T-helper 1 cell treated with Interleukin-12 subunit alpha and Interleukin-12 subunit beta and Interleukin-4 antibody, amounts not matched to agents 30 μg/mL and 1 μg/mL, for 36 hours (primary cell): ENCODE measurements at regions not wholly inside any gene's neighbourhood (a gene's known extent, or its start where the extent isn't known, plus 50 kb on each side); places are given as distances from the start of the nearest gene placed in this dataset.
"Not testable (repeated sequence)": the region's sequence is repeated elsewhere in the genome, so short reads cannot be mapped to it uniquely, and the experiment has no call there.

Experiments used
- H3K27ac Mint-ChIP-seq: one replicate; pipeline ENCODE4 v1.8.0; 2021; ENCODE audit warnings: mild to moderate bottlenecking, mixed read lengths
- H3K27me3 Mint-ChIP-seq: one replicate; pipeline ENCODE4 v1.8.0; 2021; ENCODE audit warnings: low read depth, mixed read lengths
- H3K36me3 Mint-ChIP-seq: one replicate; pipeline ENCODE4 v1.8.0; 2021; ENCODE audit warnings: low read depth, mixed read lengths
- H3K4me1 Mint-ChIP-seq: one replicate; pipeline ENCODE4 v1.8.0; 2021; ENCODE audit warnings: low read depth, mixed read lengths
- H3K4me3 Mint-ChIP-seq: one replicate; pipeline ENCODE4 v1.8.0; 2021; ENCODE audit warnings: mild to moderate bottlenecking, moderate library complexity, mixed read lengths
- H3K9me3 Mint-ChIP-seq: one replicate; pipeline ENCODE4 v1.8.0; 2021; ENCODE audit warnings: mixed read lengths

DNA sequence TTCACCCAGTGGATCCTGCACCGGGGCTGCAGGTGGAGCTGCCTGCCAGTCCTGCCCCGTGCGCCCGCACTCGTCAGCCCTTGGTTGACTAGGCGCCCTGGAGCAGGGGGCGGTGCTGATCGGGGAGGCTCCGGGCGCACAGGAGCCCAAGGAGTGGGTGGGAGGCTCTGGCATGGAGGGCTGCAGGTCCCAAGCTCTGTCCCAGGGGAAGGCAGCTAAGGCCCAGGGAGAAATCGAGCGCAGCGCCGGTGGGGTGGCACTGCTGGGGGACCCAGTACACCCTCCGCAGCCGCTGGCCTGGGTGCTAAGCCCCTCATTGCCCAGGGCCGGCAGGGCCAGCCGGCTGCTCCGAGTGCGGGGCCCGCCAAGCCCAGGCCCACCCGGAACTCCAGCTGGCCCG is 323.4 kb upstream of the CITED2 start:
- H3K27me3 Mint-ChIP-seq, result peaks cover 11% of the 10 kb centered on the region
- H3K4me1 Mint-ChIP-seq, H3K4me3 Mint-ChIP-seq, H3K9me3 Mint-ChIP-seq, H3K27ac Mint-ChIP-seq, H3K36me3 Mint-ChIP-seq: not testable (repeated sequence)

DNA sequence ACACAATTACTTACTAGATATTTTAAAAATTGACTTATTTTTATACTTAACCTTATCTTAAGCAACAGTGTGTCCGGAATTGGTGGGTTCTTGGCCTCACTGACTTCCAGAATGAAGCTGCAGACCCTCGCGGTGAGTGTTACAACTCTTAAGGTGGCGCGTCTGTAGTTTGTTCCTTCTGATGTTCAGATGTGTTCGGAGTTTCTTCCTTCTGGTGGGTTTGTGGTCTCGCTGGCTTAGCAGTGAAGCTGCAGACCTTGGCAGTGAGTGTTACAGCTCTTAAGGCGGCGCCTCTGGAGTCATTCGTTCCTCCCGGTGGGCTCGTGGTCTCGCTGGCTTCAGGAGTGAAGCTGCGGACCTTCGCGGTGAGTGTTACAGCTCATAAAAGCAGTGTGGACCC is 322.5 kb upstream of the CITED2 start:
- not testable (repeated sequence) for H3K9me3 Mint-ChIP-seq, H3K27ac Mint-ChIP-seq, H3K4me1 Mint-ChIP-seq, H3K36me3 Mint-ChIP-seq, H3K4me3 Mint-ChIP-seq
- peaks cover 11% of the 10 kb centered on the region for H3K27me3 Mint-ChIP-seq

DNA sequence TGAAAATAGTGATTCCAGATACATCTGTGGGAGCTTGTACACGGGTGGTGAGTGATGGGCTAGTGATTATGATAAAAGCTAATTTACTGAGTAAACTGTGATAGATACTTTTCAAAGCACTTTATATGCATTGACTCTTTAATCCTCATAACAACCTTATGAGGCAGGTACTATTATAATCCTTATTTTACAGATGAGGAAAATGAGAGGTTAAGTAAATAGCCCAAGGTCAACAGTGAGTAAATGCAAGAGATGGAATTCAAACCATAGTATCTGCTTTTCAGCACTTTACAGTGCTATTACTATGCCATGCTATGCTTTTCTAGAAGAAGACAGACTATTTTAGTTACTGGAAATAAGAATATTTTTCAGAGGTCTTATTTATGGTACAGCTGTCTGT is 320.9 kb upstream of the CITED2 start:
- no peaks in the 10 kb centered on the region for H3K4me1 Mint-ChIP-seq
- H3K4me3 Mint-ChIP-seq, result no peak overlapping the region
- no peaks in the 10 kb centered on the region for H3K36me3 Mint-ChIP-seq
- H3K27ac Mint-ChIP-seq, result no peak overlapping the region
- H3K27me3 Mint-ChIP-seq, result peaks cover 11% of the 10 kb centered on the region
- no peaks in the 10 kb centered on the region for H3K9me3 Mint-ChIP-seq

DNA sequence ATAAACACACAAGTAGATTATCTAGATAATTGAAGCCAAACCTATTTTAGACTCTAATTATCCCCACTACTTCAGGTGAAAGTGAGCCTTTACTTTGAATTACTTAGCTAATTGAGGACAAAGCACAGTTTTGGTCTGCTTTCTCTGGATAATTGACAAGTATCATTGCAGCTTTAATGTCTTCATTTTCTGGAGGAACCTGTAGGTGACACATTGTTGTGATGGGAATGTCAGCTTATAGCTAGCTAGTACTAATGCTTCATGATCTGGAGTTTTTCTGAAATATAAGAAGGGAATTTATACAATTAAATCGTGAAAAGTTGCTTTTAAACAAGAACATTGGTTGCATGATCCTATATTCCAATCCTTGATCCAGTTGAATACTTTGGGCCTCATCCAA is 319.3 kb upstream of the CITED2 start:
- Mint-ChIP-seq H3K27me3 (peaks cover 11% of the 10 kb centered on the region), H3K27ac (no peak overlapping the region), H3K4me3 (no peak overlapping the region), H3K36me3 (no peaks in the 10 kb centered on the region), H3K9me3 (no peaks in the 10 kb centered on the region), H3K4me1 (no peaks in the 10 kb centered on the region)

DNA sequence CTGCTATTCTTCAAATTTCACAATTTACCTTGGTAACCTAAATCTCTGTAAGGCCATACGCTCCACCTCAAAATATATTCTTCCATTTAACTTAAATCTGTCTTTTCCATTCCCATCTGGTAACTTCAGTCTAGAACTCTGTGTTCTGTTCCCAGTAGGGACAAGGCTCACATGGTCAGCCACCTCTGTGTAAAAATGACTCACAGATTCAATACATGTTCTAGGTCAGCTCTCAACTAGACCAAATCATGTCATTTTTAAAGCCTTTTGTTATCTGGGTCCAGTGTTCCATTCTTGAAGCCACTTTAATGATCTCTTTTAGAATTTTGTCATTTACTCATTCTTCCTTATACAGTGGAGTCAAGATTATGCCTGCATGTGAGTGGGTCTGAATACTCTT is 315.6 kb upstream of the CITED2 start:
- Mint-ChIP-seq H3K9me3 (no peaks in the 10 kb centered on the region), H3K27ac (no peak overlapping the region), H3K4me1 (no peaks in the 10 kb centered on the region), H3K36me3 (no peaks in the 10 kb centered on the region), H3K27me3 (peaks cover 4% of the 10 kb centered on the region), H3K4me3 (no peak overlapping the region)

DNA sequence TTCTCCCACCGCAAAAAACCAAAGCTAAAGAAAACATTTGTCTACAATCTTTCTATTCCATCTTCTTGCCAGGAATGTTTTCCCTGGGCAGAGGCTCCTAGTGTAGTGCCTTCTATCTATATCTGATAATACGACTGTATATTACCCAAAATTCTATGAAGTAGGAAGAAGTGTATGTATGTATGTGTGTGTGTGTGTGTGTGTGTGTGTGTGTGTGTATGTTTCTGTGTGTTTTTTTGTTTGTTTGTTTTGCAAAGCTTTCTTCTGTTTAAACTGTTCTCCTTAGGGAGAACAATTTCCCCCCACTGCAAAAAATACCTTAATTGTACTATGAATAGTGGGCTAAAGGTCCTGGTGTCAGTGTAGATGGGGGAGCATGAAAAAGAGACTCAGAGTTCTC is 312.6 kb upstream of the CITED2 start:
- Mint-ChIP-seq H3K4me3 (no peak overlapping the region), H3K27me3 (no peaks in the 10 kb centered on the region), H3K4me1 (no peaks in the 10 kb centered on the region), H3K9me3 (no peaks in the 10 kb centered on the region), H3K36me3 (no peaks in the 10 kb centered on the region), H3K27ac (no peak overlapping the region)

DNA sequence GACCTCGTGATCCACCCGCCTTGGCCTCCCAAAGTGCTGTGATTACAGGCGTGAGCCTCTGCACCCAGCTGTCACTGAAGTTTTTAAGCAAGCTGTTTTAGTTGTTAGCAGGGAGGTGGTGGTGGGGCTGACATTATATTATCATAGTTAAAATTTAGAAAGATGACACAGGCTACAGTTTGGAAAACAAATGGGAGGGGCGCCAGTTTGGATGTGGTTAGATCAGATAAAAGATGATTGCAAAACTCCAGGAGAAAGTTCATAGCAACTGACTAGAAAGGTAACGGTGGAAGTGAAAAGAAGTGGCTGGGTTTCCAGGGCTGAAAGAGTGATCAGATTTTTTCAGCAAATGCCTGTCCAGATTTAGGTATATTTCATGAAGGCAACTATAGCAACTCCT is 311.9 kb upstream of the CITED2 start:
- Mint-ChIP-seq H3K27me3 (no peaks in the 10 kb centered on the region), H3K36me3 (no peaks in the 10 kb centered on the region), H3K9me3 (no peaks in the 10 kb centered on the region), H3K4me1 (no peaks in the 10 kb centered on the region), H3K4me3 (no peak overlapping the region), H3K27ac (no peak overlapping the region)

DNA sequence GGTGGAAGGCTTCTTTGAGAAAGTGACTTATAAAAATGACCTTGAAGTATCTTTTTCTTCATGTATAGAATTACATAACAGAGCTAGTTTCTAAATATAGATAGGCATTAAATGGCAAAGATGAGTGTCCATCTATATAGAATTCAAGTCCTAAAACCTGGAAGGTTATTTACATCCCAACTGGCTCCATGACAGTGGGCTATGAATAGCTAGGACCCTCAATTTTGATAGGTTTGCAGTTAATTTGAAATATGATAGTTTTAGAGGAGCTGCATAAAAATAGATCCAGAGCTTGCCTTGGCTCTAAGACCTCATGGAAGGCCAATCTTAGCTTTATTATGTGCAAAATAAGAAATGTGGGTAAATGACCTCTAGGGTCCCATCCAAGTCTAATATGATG is 310.6 kb upstream of the CITED2 start:
- no peak overlapping the region for H3K27ac Mint-ChIP-seq
- H3K36me3 Mint-ChIP-seq, result no peaks in the 10 kb centered on the region
- no peaks in the 10 kb centered on the region for H3K9me3 Mint-ChIP-seq
- H3K4me1 Mint-ChIP-seq, result no peaks in the 10 kb centered on the region
- no peaks in the 10 kb centered on the region for H3K27me3 Mint-ChIP-seq
- no peak overlapping the region for H3K4me3 Mint-ChIP-seq

DNA sequence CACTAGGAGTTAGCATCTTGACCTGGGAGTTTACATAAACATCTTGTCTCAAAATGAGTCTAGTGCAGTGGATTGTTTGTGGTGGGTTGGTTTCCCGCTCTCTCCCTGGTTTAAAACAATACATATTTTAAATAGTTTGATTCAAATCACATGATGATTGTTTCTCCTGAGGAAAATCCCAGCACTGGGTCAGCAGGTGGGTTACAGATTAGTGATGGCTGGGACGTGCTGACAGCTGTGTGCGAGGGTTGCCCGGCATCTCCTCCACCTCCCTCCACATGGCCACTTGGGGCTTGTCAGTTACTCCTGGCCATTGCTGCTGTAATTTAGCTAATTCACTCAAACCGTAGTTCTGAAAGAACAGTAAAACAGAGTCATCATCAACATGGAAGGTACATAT is 306.4 kb upstream of the CITED2 start:
- no peaks in the 10 kb centered on the region for H3K9me3 Mint-ChIP-seq
- H3K27ac Mint-ChIP-seq, result no peak overlapping the region
- H3K4me1 Mint-ChIP-seq, result no peaks in the 10 kb centered on the region
- no peak overlapping the region for H3K4me3 Mint-ChIP-seq
- no peaks in the 10 kb centered on the region for H3K27me3 Mint-ChIP-seq
- no peaks in the 10 kb centered on the region for H3K36me3 Mint-ChIP-seq

DNA sequence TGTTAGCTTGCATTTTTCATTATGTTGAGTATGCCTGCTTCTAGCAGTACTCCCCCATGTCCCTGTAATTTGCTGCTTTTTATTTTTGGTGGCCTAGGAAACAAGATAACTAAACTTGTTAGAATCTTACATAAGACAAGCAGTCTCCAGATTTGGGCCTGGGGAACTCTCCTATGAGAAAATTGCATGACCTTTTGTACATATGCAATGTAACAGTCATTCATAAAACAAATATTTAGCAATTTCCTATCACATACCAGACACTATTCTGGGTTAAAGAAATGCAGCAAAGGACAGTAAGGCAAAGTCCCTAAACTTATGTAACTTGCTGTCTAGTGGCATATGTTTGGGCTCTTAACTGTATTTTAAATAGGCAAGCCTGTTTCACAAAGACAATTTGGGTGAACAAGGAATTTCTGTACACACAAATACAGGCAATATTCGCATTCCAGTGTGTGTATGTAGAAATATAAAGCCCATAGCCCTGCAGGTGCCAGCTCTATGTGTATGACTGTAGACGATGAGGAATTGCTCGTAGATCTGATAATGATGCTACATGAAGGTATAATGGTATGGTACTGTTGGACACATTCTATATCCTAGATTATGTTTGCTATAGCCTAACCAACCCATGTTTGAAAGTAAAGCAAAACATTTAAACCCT is 305.2 kb upstream of the CITED2 start:
- H3K9me3 Mint-ChIP-seq, result no peaks in the 10 kb centered on the region
- no peak overlapping the region for H3K27ac Mint-ChIP-seq
- no peaks in the 10 kb centered on the region for H3K4me1 Mint-ChIP-seq
- no peaks in the 10 kb centered on the region for H3K27me3 Mint-ChIP-seq
- H3K4me3 Mint-ChIP-seq, result no peak overlapping the region
- H3K36me3 Mint-ChIP-seq, result no peaks in the 10 kb centered on the region

DNA sequence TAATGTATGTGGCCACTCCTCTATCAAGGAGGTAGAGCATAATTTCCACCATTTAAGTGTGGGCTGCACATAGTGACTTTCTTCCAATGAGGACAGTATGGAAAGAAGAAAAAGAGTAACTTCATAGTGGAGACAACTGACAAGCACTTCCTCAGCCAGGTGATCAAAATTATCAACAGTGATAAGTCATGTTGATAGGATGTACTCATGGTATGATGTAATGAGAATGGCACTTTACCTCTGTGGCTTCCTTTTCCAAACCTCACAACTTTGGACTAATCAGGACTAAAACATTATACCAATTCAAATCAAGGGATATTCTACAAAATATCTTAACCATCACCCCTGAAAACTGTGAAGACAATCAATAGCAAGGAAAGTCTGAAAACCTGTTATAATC is 302.3 kb upstream of the CITED2 start:
- Mint-ChIP-seq H3K27ac (no peak overlapping the region), H3K27me3 (peaks cover 5% of the 10 kb centered on the region), H3K4me3 (no peak overlapping the region), H3K36me3 (no peaks in the 10 kb centered on the region), H3K4me1 (no peaks in the 10 kb centered on the region), H3K9me3 (no peaks in the 10 kb centered on the region)

DNA sequence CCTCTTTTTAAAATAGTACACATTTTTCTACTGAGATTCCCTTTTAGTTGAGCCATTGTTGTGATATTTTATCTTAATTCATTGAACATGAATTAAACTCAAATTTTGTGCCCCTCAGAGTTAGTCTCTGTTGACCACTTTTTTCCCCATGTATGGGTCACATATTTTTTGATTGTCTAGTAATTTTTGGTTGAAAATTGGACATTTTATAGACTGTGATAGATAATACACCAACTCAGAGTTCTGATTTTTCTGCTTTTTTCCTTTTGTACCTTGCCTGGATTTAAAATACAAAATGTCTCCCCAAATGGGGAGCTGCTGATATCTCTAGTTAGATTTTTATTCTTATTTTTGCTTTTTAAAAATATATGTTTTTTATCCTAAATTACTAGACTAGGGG is 291.8 kb upstream of the CITED2 start:
- H3K9me3 Mint-ChIP-seq, result no peaks in the 10 kb centered on the region
- no peaks in the 10 kb centered on the region for H3K36me3 Mint-ChIP-seq
- peaks cover 3% of the 10 kb centered on the region for H3K27me3 Mint-ChIP-seq
- H3K4me1 Mint-ChIP-seq, result no peaks in the 10 kb centered on the region
- no peak overlapping the region for H3K27ac Mint-ChIP-seq
- H3K4me3 Mint-ChIP-seq, result no peak overlapping the region

DNA sequence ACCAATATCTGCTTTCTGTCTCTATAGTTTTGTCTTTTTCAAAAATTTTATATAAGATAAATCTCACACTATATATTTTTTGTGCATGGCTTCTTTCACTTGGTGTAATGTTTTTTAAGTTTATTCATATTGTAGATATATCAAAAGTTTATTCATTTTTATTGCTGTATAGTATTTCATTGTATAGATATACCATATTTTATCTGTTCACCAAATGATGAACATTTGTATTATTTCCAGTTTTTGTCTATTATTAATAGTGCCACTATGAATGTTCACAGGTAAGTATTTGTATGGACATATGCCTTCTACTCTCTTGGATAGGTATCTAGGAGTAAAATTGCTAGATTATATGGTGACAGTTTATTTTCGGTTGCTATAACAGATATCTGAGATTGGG is 289.5 kb upstream of the CITED2 start:
- Mint-ChIP-seq H3K27ac (no peak overlapping the region), H3K36me3 (no peaks in the 10 kb centered on the region), H3K4me1 (no peaks in the 10 kb centered on the region), H3K27me3 (no peaks in the 10 kb centered on the region), H3K9me3 (no peaks in the 10 kb centered on the region), H3K4me3 (no peak overlapping the region)

DNA sequence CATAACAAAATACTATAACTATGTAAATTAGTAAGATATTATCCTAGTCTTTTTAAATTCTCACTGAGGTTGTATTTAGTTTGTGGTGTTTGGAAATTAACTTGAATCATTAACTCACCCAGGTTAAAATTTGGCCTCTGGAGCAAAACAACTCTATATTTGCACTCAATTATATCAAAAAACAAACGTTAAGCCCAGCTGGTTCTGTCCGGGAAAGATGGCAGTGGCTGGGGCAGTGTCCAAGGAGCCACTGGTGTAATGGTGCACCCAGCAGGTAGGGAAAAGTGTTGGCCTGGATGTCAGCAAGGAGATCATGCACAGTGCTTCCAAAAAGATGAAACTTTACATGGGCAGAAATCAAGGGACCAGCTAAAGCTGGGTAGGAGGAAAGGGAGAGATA is 285.3 kb upstream of the CITED2 start:
- Mint-ChIP-seq H3K9me3 (no peaks in the 10 kb centered on the region), H3K27me3 (no peaks in the 10 kb centered on the region)

DNA sequence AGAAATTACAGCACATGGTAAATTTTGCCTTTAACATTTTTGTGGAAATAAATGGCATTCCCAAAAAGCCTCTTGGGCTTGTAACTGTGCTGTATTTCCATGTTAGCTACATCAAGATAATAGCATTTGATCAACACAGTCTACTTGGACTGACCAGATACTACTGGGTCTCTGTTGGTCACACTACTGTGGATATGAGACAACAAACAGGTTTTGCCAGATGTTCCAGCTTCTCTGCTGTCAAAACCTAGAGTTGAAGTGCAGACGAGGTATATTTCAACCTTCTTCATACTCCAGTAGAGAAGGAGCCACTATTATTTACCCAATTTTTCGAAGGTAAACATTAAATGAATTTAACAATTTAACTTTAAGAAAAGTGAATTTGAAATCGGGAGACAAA is 284.7 kb upstream of the CITED2 start:
- no peaks in the 10 kb centered on the region for H3K27me3 Mint-ChIP-seq
- H3K9me3 Mint-ChIP-seq, result no peaks in the 10 kb centered on the region
- no peak overlapping the region for H3K4me3 Mint-ChIP-seq
- H3K27ac Mint-ChIP-seq, result no peak overlapping the region
- H3K4me1 Mint-ChIP-seq, result no peaks in the 10 kb centered on the region
- no peaks in the 10 kb centered on the region for H3K36me3 Mint-ChIP-seq

More for the DNA sequence above, 285.3 kb upstream of the CITED2 start:
- Mint-ChIP-seq H3K4me3 (no peak overlapping the region), H3K27ac (no peak overlapping the region), H3K4me1 (no peaks in the 10 kb centered on the region), H3K36me3 (no peaks in the 10 kb centered on the region)

DNA sequence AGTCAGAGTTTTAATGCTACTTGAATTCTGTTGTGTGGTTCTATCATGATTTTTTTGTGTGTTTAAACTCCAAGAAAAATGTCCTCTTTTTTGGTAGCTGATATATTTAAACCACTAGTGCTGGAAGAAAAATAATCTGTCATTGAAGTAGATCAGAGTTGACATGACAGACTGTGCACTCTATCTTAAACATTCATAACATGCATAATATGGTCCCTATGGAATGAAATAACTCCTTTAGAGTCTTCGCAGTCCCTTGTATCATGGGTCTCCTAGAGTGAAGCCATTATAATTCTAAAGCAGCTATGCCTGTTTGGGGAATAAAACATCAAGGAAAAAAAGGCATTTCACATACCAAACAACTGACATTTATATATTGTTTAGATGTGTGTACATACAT is 282.7 kb upstream of the CITED2 start:
- no peaks in the 10 kb centered on the region for H3K36me3 Mint-ChIP-seq
- no peak overlapping the region for H3K27ac Mint-ChIP-seq
- H3K9me3 Mint-ChIP-seq, result no peaks in the 10 kb centered on the region
- no peaks in the 10 kb centered on the region for H3K4me1 Mint-ChIP-seq
- H3K27me3 Mint-ChIP-seq, result no peaks in the 10 kb centered on the region
- no peak overlapping the region for H3K4me3 Mint-ChIP-seq
